DOHH2 (cell line): ENCODE measurements at regions not wholly inside any gene's neighbourhood (a gene's known extent, or its start where the extent isn't known, plus 50 kb on each side); places are given as distances from the start of the nearest gene placed in this dataset.

Experiments used
- H3F3A ChIP-seq: fragments of 200-600 bp; sonication (generic), shearing (Covaris generic); 2 replicates; pipeline ENCODE4 v1.6.0; 2016; ENCODE audit warnings: antibody characterized with exemption, mild to moderate bottlenecking; ENCODE audit not compliant: control insufficient read depth, insufficient read depth
- H3K27ac ChIP-seq: fragments of 200-600 bp; sonication (generic); 2 replicates; pipeline ENCODE4 v1.5.1; 2014; ENCODE audit warnings: low read depth, mild to moderate bottlenecking, low read length, moderate library complexity
- H3K27me3 ChIP-seq: fragments of 200-600 bp; sonication (generic); 2 replicates; pipeline ENCODE4 v1.6.1; 2014; ENCODE audit warnings: mild to moderate bottlenecking, low read length, mixed read lengths; ENCODE audit not compliant: control insufficient read depth
- H3K36me3 ChIP-seq: fragments of 200-600 bp; sonication (generic); 2 replicates; pipeline ENCODE4 v1.6.1; 2014; ENCODE audit warnings: mild to moderate bottlenecking, low read length, moderate library complexity, mixed read lengths; ENCODE audit not compliant: control insufficient read depth
- H3K4me1 ChIP-seq: fragments of 200-600 bp; sonication (generic); 2 replicates; pipeline ENCODE4 v1.6.1; 2014; ENCODE audit warnings: mild to moderate bottlenecking, low read length, mixed read lengths; ENCODE audit not compliant: control insufficient read depth
- H3K4me2 ChIP-seq: fragments of 200-600 bp; sonication (generic); 2 replicates; pipeline ENCODE4 v1.6.0; 2014; ENCODE audit warnings: mild to moderate bottlenecking, low read length, moderate library complexity
- H3K4me3 ChIP-seq: fragments of 200-600 bp; sonication (generic); 2 replicates; pipeline ENCODE4 v1.5.1; 2014; ENCODE audit warnings: mild to moderate bottlenecking, low read length, mixed read lengths
- H3K79me2 ChIP-seq: fragments of 200-600 bp; sonication (generic); 2 replicates; pipeline ENCODE4 v1.6.1; 2014; ENCODE audit warnings: mild to moderate bottlenecking, low read length, mixed read lengths; ENCODE audit not compliant: control insufficient read depth
- H3K9me2 ChIP-seq: fragments of 200-600 bp; sonication (generic); replicated peaks from 2 replicates; pipeline ENCODE4 v1.6.1; 2014; ENCODE audit warnings: mild to moderate bottlenecking, low read length, mixed read lengths; ENCODE audit not compliant: control insufficient read depth
- H3K9me3 ChIP-seq: fragments of 200-600 bp; sonication (generic); 2 replicates; pipeline ENCODE4 v1.6.1; 2014; ENCODE audit warnings: antibody characterized with exemption, low read length, mixed read lengths; ENCODE audit not compliant: control insufficient read depth, insufficient read depth
- H4K20me1 ChIP-seq: fragments of 200-600 bp; sonication (generic); 2 replicates; pipeline ENCODE4 v1.6.0; 2014; ENCODE audit warnings: low read depth, mild to moderate bottlenecking, antibody characterized with exemption, low read length, moderate library complexity; ENCODE audit not compliant: control insufficient read depth, insufficient read depth
- CTCF ChIP-seq: fragments of 200-600 bp; sonication (generic); IDR thresholded peaks from one replicate; pipeline ENCODE4 v1.5.1; 2014; ENCODE audit warnings: antibody characterized with exemption, mild to moderate bottlenecking, low read depth, low read length; ENCODE audit not compliant: poor library complexity, severe bottlenecking
- EZH2phosphoT487 ChIP-seq: fragments of 200-600 bp; sonication (generic); IDR thresholded peaks from 2 replicates; pipeline ENCODE4 v1.6.1; 2017; ENCODE audit warnings: borderline replicate concordance, mild to moderate bottlenecking, antibody characterized with exemption, low read length, moderate library complexity, mixed read lengths

- H3K27ac ChIP-seq, result no peak overlapping the region
- H4K20me1 ChIP-seq, result no peaks in the 10 kb centered on the region
- no peaks in the 10 kb centered on the region for H3K79me2 ChIP-seq
- no peak overlapping the region for H3K4me3 ChIP-seq
- no peaks in the 10 kb centered on the region for H3F3A ChIP-seq
- no peaks in the 10 kb centered on the region for H3K9me2 ChIP-seq
- H3K4me2 ChIP-seq, result no peak overlapping the region
- H3K4me1 ChIP-seq, result no peaks in the 10 kb centered on the region
- H3K9me3 ChIP-seq, result peaks cover 3% of the 10 kb centered on the region
- peaks cover 33% of the 10 kb centered on the region for H3K27me3 ChIP-seq
- TF ChIP-seq CTCF (no peak), EZH2phosphoT487 (no peak)
- no peaks in the 10 kb centered on the region for H3K36me3 ChIP-seq
Measured at GRCh38 chr7:41873741-41874140, 170.9 kb upstream of the INHBA start.

- no peak overlapping the region for H3K27ac ChIP-seq
- no peaks in the 10 kb centered on the region for H3K36me3 ChIP-seq
- H3K4me1 ChIP-seq, result no peaks in the 10 kb centered on the region
- no peak overlapping the region for H3K4me2 ChIP-seq
- no peak overlapping the region for H3K4me3 ChIP-seq
- no peaks in the 10 kb centered on the region for H3K79me2 ChIP-seq
- peaks cover 33% of the 10 kb centered on the region for H3K27me3 ChIP-seq
- no peaks in the 10 kb centered on the region for H3K9me2 ChIP-seq
- no peaks in the 10 kb centered on the region for H3F3A ChIP-seq
- TF ChIP-seq EZH2phosphoT487 (no peak), CTCF (no peak)
- H4K20me1 ChIP-seq, result no peaks in the 10 kb centered on the region
- peaks cover 3% of the 10 kb centered on the region for H3K9me3 ChIP-seq
Measured at GRCh38 chr7:41872966-41873365, 170.1 kb upstream of the INHBA start.

DNA sequence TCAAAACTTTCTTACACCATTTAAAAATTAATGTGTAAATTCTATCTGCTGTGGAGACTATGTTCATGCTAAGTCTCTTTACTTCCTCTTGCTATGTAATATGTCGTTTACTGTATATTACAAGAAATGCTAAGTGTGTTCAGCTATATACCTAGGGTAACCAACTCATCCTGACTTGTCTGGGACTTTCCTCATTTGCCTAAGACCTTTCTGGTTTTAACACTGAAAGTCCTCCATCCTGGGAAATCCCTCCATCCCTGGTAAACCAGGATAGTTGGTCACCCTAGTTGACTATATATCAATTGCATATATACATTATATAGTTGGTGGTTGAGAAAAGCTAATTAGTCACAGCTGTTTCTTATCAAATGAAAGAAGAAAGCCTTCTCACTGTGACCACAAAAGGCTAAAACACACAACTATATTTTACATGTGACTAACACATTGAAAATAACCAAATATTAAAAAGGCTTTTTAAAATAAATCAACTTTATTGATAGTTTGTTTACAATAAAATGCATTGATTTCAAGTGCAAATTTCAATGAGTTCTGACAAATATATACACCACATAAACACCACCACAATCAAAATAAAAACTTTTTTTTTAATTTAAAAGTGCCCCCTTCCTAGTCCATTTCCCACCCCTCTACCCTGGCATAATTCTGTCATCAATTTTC lies 167.7 kb upstream of the INHBA start:
- H3K9me3 ChIP-seq, result peaks cover 8% of the 10 kb centered on the region
- H3F3A ChIP-seq, result no peaks in the 10 kb centered on the region
- H3K79me2 ChIP-seq, result no peaks in the 10 kb centered on the region
- no peaks in the 10 kb centered on the region for H3K9me2 ChIP-seq
- no peaks in the 10 kb centered on the region for H3K36me3 ChIP-seq
- no peak overlapping the region for H3K27ac ChIP-seq
- H3K4me2 ChIP-seq, result no peak overlapping the region
- TF ChIP-seq EZH2phosphoT487 (no peak), CTCF (no peak)
- no peaks in the 10 kb centered on the region for H4K20me1 ChIP-seq
- H3K4me3 ChIP-seq, result no peak overlapping the region
- peaks cover 31% of the 10 kb centered on the region for H3K27me3 ChIP-seq
- H3K4me1 ChIP-seq, result no peaks in the 10 kb centered on the region
